ENCODE measurements at regions not wholly inside any gene's neighbourhood (a gene's known extent, or its start where the extent isn't known, plus 50 kb on each side); places are given as distances from the start of the nearest gene placed in this dataset.

GRCh38 chr11:70604221-70604620, 205.9 kb downstream of the CTTN start:
- TF ChIP-seq CTCF (IDR thresholded peaks at IDR 0.05; ENCODE audit: insufficient read depth, low read length, poor library complexity, severe bottlenecking) (no peak), EZH2phosphoT487 (conservative IDR thresholded peaks at IDR 0.05; ENCODE audit: low read length) (no peak)
